ENCODE measurements at regions not wholly inside any gene's neighbourhood (a gene's known extent, or its start where the extent isn't known, plus 50 kb on each side); places are given as distances from the start of the nearest gene placed in this dataset.

- TF ChIP-seq POLR2AphosphoS5 (IDR thresholded peaks at IDR 0.05) (no peak), CTCF (IDR thresholded peaks at IDR 0.05) (no peak), EP300 (IDR thresholded peaks at IDR 0.05) (no peak)
Measured at GRCh38 chr3:72099326-72100079, 314.6 kb upstream of the PROK2 start.

Measured in esophagus muscularis mucosa (tissue), 4 donors.